Vagina (tissue), 2 donors: ENCODE measurements at regions not wholly inside any gene's neighbourhood (a gene's known extent, or its start where the extent isn't known, plus 50 kb on each side); places are given as distances from the start of the nearest gene placed in this dataset.

ENCODE experiments used
- DNase-seq, 2 donors: peaks; one replicate each; pipeline ENCODE4 v3.0.0-alpha.2; 2017; ENCODE audit errors: extremely low spot score in 2 of 2
- H3K27ac ChIP-seq: fragments of 200-600 bp; sonication (generic); one replicate; pipeline ENCODE4 v1.5.1; 2019
- H3K27me3 ChIP-seq: fragments of 200-600 bp; sonication (generic); one replicate; pipeline ENCODE4 v1.5.1; 2019
- H3K36me3 ChIP-seq, 2 donors: fragments of 200-600 bp; sonication (generic); one replicate each; pipeline ENCODE4 v1.5.1; 2017 to 2019
- H3K4me1 ChIP-seq: fragments of 200-600 bp; sonication (generic); one replicate; pipeline ENCODE4 v1.5.1; 2019
- H3K4me3 ChIP-seq, 2 donors: fragments of 200-600 bp; sonication (generic); 1 replicate in 1 of 2; 2 replicates in 1 of 2; pipeline ENCODE4 v1.5.1; 2016 to 2019
- H3K9me3 ChIP-seq: fragments of 200-600 bp; sonication (generic); one replicate; pipeline ENCODE4 v1.5.1; 2019
- POLR2A ChIP-seq, 2 donors: fragments of 450-650 bp; IDR thresholded peaks; one replicate each; pipeline ENCODE4 v1.6.1; 2017; ENCODE audit warnings: antibody characterized with exemption in 2 of 2, mild to moderate bottlenecking in 2 of 2, moderate library complexity in 2 of 2
- POLR2AphosphoS5 ChIP-seq, 2 donors: sonication (generic); formaldehyde crosslinking; IDR thresholded peaks; one replicate each; pipeline ENCODE4 v1.9.0; 2017; ENCODE audit warnings: antibody characterized with exemption in 2 of 2, mild to moderate bottlenecking in 2 of 2, low read depth in 1 of 2; ENCODE audit not compliant: insufficient read depth in 1 of 2
- intact Hi-C: fragments of 100-400 bp; cut with DNase I; formaldehyde crosslinking; loops from one replicate; pipeline ENCODE4 v1.15.1; 2023
- TF ChIP-seq, protein P1 (sequence below), 3 experiments: fragments of 450-650 bp in 2 of 3; fragments of 200-600 bp in 1 of 3; sonication (generic) in 1 of 3; IDR thresholded peaks; one replicate each; pipeline ENCODE4 v1.5.1; 2017 to 2019; ENCODE audit warnings: antibody characterized with exemption in 3 of 3, mild to moderate bottlenecking in 2 of 3, moderate library complexity in 2 of 3

DNA sequence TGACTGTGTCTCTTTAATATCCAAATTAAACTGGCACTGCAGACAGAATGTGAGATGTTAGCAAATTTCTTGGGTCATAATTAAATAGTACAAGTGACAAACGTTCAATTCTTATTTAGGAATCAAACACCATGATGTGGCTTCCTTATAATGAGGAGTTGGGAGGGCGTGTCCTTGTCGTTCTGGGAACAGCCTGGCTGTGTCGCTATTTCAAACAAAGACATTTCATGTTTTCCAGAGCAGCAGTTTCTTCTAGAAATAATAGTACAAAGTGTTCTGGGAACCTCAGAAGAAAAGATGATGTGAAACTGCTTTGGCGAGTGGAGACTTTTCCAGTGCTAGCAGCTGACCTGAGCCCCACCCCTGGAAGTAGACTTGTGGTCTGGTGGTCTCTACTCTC, 301.7 kb upstream of the N4BP1 start:
- no peak for DNase-seq
- no peak overlapping the region for H3K4me3 ChIP-seq
- H3K27ac ChIP-seq, result no peak overlapping the region
- intact Hi-C loops, result no loop called here
- no peaks in the 10 kb centered on the region for H3K9me3 ChIP-seq
- no peaks in the 10 kb centered on the region for H3K27me3 ChIP-seq
- H3K4me1 ChIP-seq, result no peaks in the 10 kb centered on the region
- no peaks in the 10 kb centered on the region for H3K36me3 ChIP-seq
- TF ChIP-seq, protein P1, sequence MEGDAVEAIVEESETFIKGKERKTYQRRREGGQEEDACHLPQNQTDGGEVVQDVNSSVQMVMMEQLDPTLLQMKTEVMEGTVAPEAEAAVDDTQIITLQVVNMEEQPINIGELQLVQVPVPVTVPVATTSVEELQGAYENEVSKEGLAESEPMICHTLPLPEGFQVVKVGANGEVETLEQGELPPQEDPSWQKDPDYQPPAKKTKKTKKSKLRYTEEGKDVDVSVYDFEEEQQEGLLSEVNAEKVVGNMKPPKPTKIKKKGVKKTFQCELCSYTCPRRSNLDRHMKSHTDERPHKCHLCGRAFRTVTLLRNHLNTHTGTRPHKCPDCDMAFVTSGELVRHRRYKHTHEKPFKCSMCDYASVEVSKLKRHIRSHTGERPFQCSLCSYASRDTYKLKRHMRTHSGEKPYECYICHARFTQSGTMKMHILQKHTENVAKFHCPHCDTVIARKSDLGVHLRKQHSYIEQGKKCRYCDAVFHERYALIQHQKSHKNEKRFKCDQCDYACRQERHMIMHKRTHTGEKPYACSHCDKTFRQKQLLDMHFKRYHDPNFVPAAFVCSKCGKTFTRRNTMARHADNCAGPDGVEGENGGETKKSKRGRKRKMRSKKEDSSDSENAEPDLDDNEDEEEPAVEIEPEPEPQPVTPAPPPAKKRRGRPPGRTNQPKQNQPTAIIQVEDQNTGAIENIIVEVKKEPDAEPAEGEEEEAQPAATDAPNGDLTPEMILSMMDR (IDR thresholded peaks at IDR 0.05), result no peak
- no peak for TF ChIP-seq POLR2AphosphoS5 (IDR thresholded peaks at IDR 0.05; ENCODE audit: insufficient read depth in 1 of 2, low read depth in 1 of 2)
- TF ChIP-seq POLR2A (IDR thresholded peaks at IDR 0.05), result no peak

DNA sequence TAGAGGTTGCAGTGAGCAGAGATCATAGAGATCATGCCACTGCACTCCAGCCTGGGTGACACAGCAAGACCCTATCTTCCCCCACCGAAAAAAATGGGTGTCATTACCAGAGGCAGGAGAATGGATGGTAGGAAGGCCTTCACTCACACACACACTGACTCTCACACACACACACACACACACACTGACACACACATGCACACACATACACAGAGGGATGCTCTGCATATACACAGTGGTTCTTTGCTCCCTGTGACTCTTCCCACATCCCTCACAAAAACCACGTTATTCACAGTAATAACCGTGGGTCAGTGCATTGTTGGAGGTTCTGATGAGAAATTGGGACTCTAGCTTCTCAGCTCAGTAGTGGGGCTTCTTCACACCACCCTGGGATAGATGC, 300.2 kb upstream of the N4BP1 start:
- intact Hi-C loops, result no loop called here

DNA sequence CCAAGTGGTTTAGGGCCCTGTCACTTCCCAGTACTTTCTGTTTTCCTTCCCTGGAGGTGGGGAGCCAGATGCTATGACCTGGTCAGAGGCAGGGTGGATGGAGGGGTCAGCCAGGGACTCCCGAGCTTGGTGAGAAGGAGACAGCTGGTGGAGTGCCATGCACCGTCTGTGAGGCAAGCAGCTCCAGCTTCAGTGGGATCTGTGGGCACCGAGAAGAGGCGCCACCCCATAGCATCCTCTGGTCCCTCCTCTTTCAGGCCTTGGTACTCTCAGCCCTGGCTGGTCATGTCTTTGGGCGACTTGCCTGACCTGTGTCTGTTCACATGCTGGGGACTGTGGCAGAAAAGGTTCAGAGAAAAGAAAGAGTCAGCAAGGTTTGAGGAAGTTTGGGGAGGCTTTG, 299.3 kb upstream of the N4BP1 start:
- no peaks in the 10 kb centered on the region for H3K9me3 ChIP-seq
- intact Hi-C loops, result no loop called here
- H3K27ac ChIP-seq, result no peak overlapping the region
- H3K36me3 ChIP-seq, result no peaks in the 10 kb centered on the region
- no peaks in the 10 kb centered on the region for H3K27me3 ChIP-seq
- peak in 1 of 2 donors; percentile 49 for DNase-seq
- H3K4me1 ChIP-seq, result no peaks in the 10 kb centered on the region
- H3K4me3 ChIP-seq, result no peak overlapping the region
- TF ChIP-seq, protein P1 (IDR thresholded peaks at IDR 0.05), result no peak
- TF ChIP-seq POLR2A (IDR thresholded peaks at IDR 0.05), result no peak
- no peak for TF ChIP-seq POLR2AphosphoS5 (IDR thresholded peaks at IDR 0.05; ENCODE audit: insufficient read depth in 1 of 2, low read depth in 1 of 2)

More for the DNA sequence above, 300.2 kb upstream of the N4BP1 start:
- TF ChIP-seq POLR2AphosphoS5 (IDR thresholded peaks at IDR 0.05; ENCODE audit: insufficient read depth in 1 of 2, low read depth in 1 of 2) (no peak), POLR2A (IDR thresholded peaks at IDR 0.05) (no peak)
- TF ChIP-seq, protein P1 (IDR thresholded peaks at IDR 0.05), result no peak
- no peak for DNase-seq
- Histone ChIP-seq H3K4me3 (no peak overlapping the region), H3K27me3 (no peaks in the 10 kb centered on the region), H3K36me3 (no peaks in the 10 kb centered on the region), H3K27ac (no peak overlapping the region), H3K9me3 (no peaks in the 10 kb centered on the region), H3K4me1 (no peaks in the 10 kb centered on the region)

DNA sequence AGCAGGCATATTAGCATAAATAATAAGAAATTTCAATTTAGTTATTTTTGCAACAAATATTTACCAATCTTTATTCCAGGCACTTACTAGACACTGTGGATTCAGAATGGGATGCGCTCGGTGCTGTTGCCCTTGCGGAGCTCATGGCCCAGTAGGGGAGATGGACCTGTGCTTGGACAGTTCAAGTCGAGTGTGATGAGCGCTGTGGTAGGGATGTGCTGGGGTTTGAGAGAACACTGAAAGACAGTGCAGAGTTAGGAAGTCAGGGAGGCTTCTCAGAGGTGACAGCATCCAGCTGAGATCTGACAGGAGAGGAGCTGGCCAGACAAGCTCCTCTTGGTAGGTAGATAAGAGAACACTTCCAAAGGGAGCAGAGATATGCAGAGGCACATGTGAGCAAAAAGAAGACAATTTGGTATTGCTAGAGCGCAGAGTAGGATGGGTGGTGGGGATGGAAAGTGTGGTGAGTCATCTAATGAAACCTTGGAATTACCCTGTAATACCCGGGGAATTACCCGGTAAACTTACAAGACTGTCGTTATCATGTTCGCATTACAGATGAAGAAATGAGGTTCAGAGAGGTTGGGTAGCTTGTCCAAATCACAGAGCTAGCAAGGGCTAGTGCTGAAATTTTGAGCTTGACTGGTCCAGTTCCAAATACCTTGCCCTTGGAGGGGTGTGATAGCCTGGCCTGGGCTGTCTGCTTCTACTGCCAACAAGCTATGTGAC, 298.1 kb upstream of the N4BP1 start:
- no peak for DNase-seq
- Histone ChIP-seq H3K36me3 (no peaks in the 10 kb centered on the region), H3K27me3 (no peaks in the 10 kb centered on the region), H3K27ac (no peak overlapping the region), H3K4me1 (no peaks in the 10 kb centered on the region), H3K4me3 (no peak overlapping the region), H3K9me3 (no peaks in the 10 kb centered on the region)
- TF ChIP-seq POLR2A (IDR thresholded peaks at IDR 0.05), result no peak
- TF ChIP-seq, protein P1 (IDR thresholded peaks at IDR 0.05), result no peak
- TF ChIP-seq POLR2AphosphoS5 (IDR thresholded peaks at IDR 0.05; ENCODE audit: insufficient read depth in 1 of 2, low read depth in 1 of 2), result no peak
- intact Hi-C loops, result no loop called here
